ENCODE measurements at regions not wholly inside any gene's neighbourhood (a gene's known extent, or its start where the extent isn't known, plus 50 kb on each side); places are given as distances from the start of the nearest gene placed in this dataset.

- no peak for TF ChIP-seq CTCF (IDR thresholded peaks at IDR 0.05)
- no peak for TF ChIP-seq POLR2A (IDR thresholded peaks at IDR 0.05)
Measured at GRCh38 chr4:31549256-31549655, 829.1 kb downstream of the PCDH7 start.
